GM23338 (cell line): ENCODE measurements at regions not wholly inside any gene's neighbourhood (a gene's known extent, or its start where the extent isn't known, plus 50 kb on each side); places are given as distances from the start of the nearest gene placed in this dataset.

Source experiments
- ATAC-seq: fragments of 200-7000 bp; cut with Tn5 transposase; 3 replicates; pipeline ENCODE4 v1.9.1; 2020
- DNase-seq: peaks from one replicate; pipeline ENCODE4 v3.0.0-alpha.2; 2015; ENCODE audit warnings: low spot score
- H2AFZ ChIP-seq: fragments of 200-600 bp; sonication (generic); 2 replicates; pipeline ENCODE4 v1.8.0; 2016; ENCODE audit warnings: antibody characterized with exemption, mild to moderate bottlenecking, moderate library complexity
- H3F3A ChIP-seq: fragments of 200-600 bp; sonication (generic); replicated peaks from 2 replicates; pipeline ENCODE4 v1.8.0; 2017; ENCODE audit warnings: antibody characterized with exemption, mixed run types, low read depth
- H3K27ac ChIP-seq: fragments of 200-600 bp; sonication (generic); 2 replicates; pipeline ENCODE4 v1.6.1; 2016; ENCODE audit warnings: low read depth
- H3K27me3 ChIP-seq: fragments of 200-600 bp; sonication (generic); 2 replicates; pipeline ENCODE4 v1.8.0; 2016; ENCODE audit warnings: mild to moderate bottlenecking, mixed run types, moderate library complexity; ENCODE audit not compliant: insufficient read depth
- H3K36me3 ChIP-seq: fragments of 200-600 bp; sonication (generic); 2 replicates; pipeline ENCODE4 v1.8.0; 2016; ENCODE audit warnings: mild to moderate bottlenecking; ENCODE audit not compliant: insufficient read depth
- H3K4me1 ChIP-seq: fragments of 200-600 bp; sonication (generic); 2 replicates; pipeline ENCODE4 v1.8.0; 2016; ENCODE audit warnings: mild to moderate bottlenecking, moderate library complexity; ENCODE audit not compliant: insufficient read depth
- H3K4me2 ChIP-seq: fragments of 200-600 bp; sonication (generic); 2 replicates; pipeline ENCODE4 v1.7.1; 2017; ENCODE audit warnings: mixed run types
- H3K4me3 ChIP-seq: fragments of 200-600 bp; sonication (generic); 2 replicates; pipeline ENCODE4 v1.6.1; 2016; ENCODE audit warnings: mixed run types
- H3K79me2 ChIP-seq: fragments of 200-600 bp; sonication (generic); replicated peaks from 2 replicates; pipeline ENCODE4 v1.8.0; 2017; ENCODE audit warnings: mild to moderate bottlenecking; ENCODE audit not compliant: insufficient read depth
- H3K9me2 ChIP-seq: fragments of 200-600 bp; sonication (generic); 2 replicates; pipeline ENCODE4 v1.8.0; 2017; ENCODE audit not compliant: insufficient read depth
- H4K20me1 ChIP-seq: fragments of 200-600 bp; sonication (generic); replicated peaks from 2 replicates; pipeline ENCODE4 v1.8.0; 2017; ENCODE audit warnings: mild to moderate bottlenecking; ENCODE audit not compliant: insufficient read depth
- H3K27ac Mint-ChIP-seq: 2 replicates; pipeline ENCODE4 v1.8.0; 2020; ENCODE audit warnings: inconsistent platforms, mild to moderate bottlenecking, moderate library complexity, mixed read lengths
- H3K27me3 Mint-ChIP-seq: 3 replicates; pipeline ENCODE4 v1.8.0; 2022; ENCODE audit warnings: low read depth, mild to moderate bottlenecking, moderate library complexity, mixed read lengths, inconsistent platforms; ENCODE audit not compliant: insufficient read depth, poor library complexity
- H3K36me3 Mint-ChIP-seq: 3 replicates; pipeline ENCODE4 v1.8.0; 2021; ENCODE audit warnings: low read depth, mild to moderate bottlenecking, inconsistent platforms, moderate library complexity, mixed read lengths
- H3K4me1 Mint-ChIP-seq: 3 replicates; pipeline ENCODE4 v1.8.0; 2020; ENCODE audit warnings: mild to moderate bottlenecking, inconsistent platforms, mixed read lengths
- H3K4me3 Mint-ChIP-seq: 3 replicates; pipeline ENCODE4 v1.8.0; 2021; ENCODE audit warnings: moderate library complexity, mild to moderate bottlenecking, inconsistent platforms, mixed read lengths
- H3K9me3 Mint-ChIP-seq: 3 replicates; pipeline ENCODE4 v1.8.0; 2020; ENCODE audit warnings: moderate library complexity, mild to moderate bottlenecking, inconsistent platforms, mixed read lengths
- CREB1 ChIP-seq: fragments of 250-450 bp; sonication (Bioruptor Pico); IDR thresholded peaks from 2 replicates; pipeline ENCODE4 v1.5.0; 2020; ENCODE audit warnings: low read depth, mild to moderate bottlenecking, moderate library complexity
- CTCF ChIP-seq, 2 experiments: fragments of 200-600 bp in 1 of 2; sonication (generic) in 1 of 2; conservative IDR thresholded peaks; 2 replicates each; pipeline versions ENCODE4 v1.5.1 to v1.6.1; 2016 to 2017; ENCODE audit warnings: antibody characterized with exemption in 2 of 2, low read depth in 2 of 2, mild to moderate bottlenecking in 2 of 2, moderate library complexity in 1 of 2
- ETS1 ChIP-seq: IDR thresholded peaks from 2 replicates; pipeline ENCODE4 v1.6.1; 2016; ENCODE audit warnings: antibody characterized with exemption
- EZH2 ChIP-seq: fragments of 200-600 bp; sonication (generic); IDR thresholded peaks from one replicate; pipeline ENCODE4 v1.8.0; 2017; ENCODE audit warnings: antibody characterized with exemption, mild to moderate bottlenecking, low read depth; ENCODE audit not compliant: unreplicated experiment
- EZH2phosphoT487 ChIP-seq: fragments of 200-600 bp; sonication (generic); IDR thresholded peaks from one replicate; pipeline ENCODE4 v1.8.1; 2018; ENCODE audit warnings: antibody characterized with exemption; ENCODE audit not compliant: unreplicated experiment
- JUNB ChIP-seq: IDR thresholded peaks from one replicate; pipeline ENCODE4 v1.6.1; 2016; ENCODE audit warnings: antibody characterized with exemption; ENCODE audit not compliant: unreplicated experiment
- NANOG ChIP-seq: IDR thresholded peaks from 2 replicates; pipeline ENCODE4 v1.6.1; 2016; ENCODE audit warnings: antibody characterized with exemption, borderline replicate concordance
- POLR2AphosphoS5 ChIP-seq: IDR thresholded peaks from 2 replicates; pipeline ENCODE4 v1.6.1; 2016; ENCODE audit warnings: antibody characterized with exemption, low read depth
- REST ChIP-seq: IDR thresholded peaks from one replicate; pipeline ENCODE4 v1.6.1; 2018; ENCODE audit warnings: antibody characterized with exemption; ENCODE audit not compliant: unreplicated experiment
- STAT1 ChIP-seq: IDR thresholded peaks from one replicate; pipeline ENCODE4 v1.6.1; 2016; ENCODE audit warnings: antibody characterized with exemption; ENCODE audit not compliant: unreplicated experiment
- ZNF114 ChIP-seq: fragments of 250-450 bp; sonication (Bioruptor Pico); IDR thresholded peaks from 2 replicates; pipeline ENCODE4 v1.5.0; 2020; ENCODE audit warnings: mild to moderate bottlenecking, moderate library complexity
- ZNF331 ChIP-seq: fragments of 250-450 bp; sonication (Bioruptor Pico); IDR thresholded peaks from 2 replicates; pipeline ENCODE4 v1.5.0; 2020; ENCODE audit warnings: low read depth, mild to moderate bottlenecking, moderate library complexity
- ZNF462 ChIP-seq: fragments of 250-450 bp; sonication (Bioruptor Pico); IDR thresholded peaks from 2 replicates; pipeline ENCODE4 v1.5.0; 2020; ENCODE audit warnings: mild to moderate bottlenecking, moderate library complexity

GRCh38 chr5:106489004-106489403, 1181.7 kb downstream of the EFNA5 start:
- H3K27me3 ChIP-seq: no peaks in the 10 kb centered on the region
- TF ChIP-seq ZNF114 (CRISPR knock-in tag) (no peak), CTCF (conservative IDR thresholded peaks at IDR 0.05; ENCODE audit: low read depth in 2 of 2) (no peak), CREB1 (CRISPR knock-in tag) (no peak), ZNF462 (CRISPR knock-in tag) (no peak), JUNB (no peak), ZNF331 (CRISPR knock-in tag) (no peak), NANOG (no peak), ETS1 (no peak), EZH2 (no peak), REST (no peak), STAT1 (no peak), POLR2AphosphoS5 (no peak), EZH2phosphoT487 (no peak)
- H3K4me2 ChIP-seq: no peak overlapping the region
- Mint-ChIP-seq H3K4me3 (no peak overlapping the region), H3K36me3 (no peaks in the 10 kb centered on the region), H3K9me3 (no peaks in the 10 kb centered on the region), H3K27ac (no peak overlapping the region), H3K27me3 (no peaks in the 10 kb centered on the region), H3K4me1 (no peaks in the 10 kb centered on the region)
- H3F3A ChIP-seq: no peaks in the 10 kb centered on the region
- H3K4me1 ChIP-seq: no peaks in the 10 kb centered on the region
- H4K20me1 ChIP-seq: no peaks in the 10 kb centered on the region
- H3K79me2 ChIP-seq: no peaks in the 10 kb centered on the region
- ATAC-seq: no peak
- no peak overlapping the region for H3K27ac ChIP-seq
- no peak overlapping the region for H3K4me3 ChIP-seq
- no peak overlapping the region for H2AFZ ChIP-seq
- no peaks in the 10 kb centered on the region for H3K9me2 ChIP-seq
- no peaks in the 10 kb centered on the region for H3K36me3 ChIP-seq
- no peak for DNase-seq
